ENCODE measurements at regions not wholly inside any gene's neighbourhood (a gene's known extent, or its start where the extent isn't known, plus 50 kb on each side); places are given as distances from the start of the nearest gene placed in this dataset.

DNA sequence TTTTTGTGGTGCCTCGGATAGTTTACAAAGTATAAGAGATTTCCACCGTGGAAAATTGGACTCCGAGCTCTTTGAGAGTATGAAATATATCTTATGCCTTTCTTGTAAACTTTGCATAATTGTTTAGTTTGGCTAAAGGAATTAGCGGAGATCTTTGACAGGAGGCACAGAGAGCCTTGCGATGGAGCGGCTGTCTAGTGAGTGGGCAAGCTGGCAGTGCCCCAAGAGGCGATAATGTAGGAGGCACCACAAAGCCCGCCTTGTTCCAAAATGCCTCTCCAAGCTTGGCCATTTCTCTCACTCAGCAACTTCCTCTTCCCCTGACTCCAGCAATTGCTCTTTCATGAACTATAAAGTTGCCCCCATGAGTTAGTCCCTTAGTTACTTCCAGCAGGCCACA, 270.1 kb upstream of the PRICKLE1 start:
- DNase-seq (ENCODE audit: low read depth): no peak

DNA sequence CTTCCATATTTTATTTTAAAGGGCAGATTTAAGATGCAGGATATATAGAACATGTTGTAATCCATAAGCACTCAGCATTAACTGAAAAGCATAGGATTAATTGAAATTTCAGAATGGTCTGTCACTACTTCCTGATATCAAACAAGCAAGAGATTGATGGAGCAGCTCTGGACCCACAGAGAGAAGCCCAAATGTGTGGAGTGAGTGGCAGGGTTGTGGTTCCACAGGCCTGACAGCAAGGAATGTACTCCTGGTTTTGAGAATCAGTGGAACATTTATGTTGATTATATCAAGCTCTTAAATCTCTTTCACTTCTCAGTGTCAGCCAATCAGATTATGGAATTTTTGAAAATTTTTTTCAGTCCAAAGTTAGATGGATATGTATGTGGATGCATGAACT, 267.6 kb upstream of the PRICKLE1 start:
- DNase-seq (ENCODE audit: low read depth): no peak

DNA sequence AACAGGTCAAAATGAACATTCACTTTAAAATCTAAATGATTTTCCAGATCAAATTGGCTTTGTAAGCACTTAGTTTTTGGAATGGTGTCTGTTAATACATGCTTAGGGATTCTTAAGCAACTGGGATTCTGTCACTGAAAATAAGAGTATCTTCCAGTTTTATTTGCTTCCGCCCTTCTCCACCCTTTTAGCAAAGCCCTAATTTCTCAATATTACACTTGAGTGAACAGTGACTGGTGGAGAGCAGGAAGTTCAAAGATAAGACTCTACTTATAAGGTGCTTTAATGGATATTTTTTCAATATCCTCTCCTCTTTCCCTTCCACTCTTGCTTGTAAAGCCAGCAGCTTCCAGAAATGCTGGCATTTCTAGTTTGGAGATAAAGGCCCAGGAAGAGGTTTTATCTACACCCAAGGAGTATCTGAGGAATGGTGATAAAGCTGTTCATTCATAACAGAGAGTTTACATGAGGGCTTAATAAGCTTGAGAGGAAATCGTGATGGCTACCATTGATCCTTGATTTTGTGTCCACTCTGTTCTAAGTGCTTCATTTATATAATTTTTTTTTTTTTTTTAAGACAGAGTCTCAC, 265.9 kb upstream of the PRICKLE1 start:
- no peak for DNase-seq (ENCODE audit: low read depth)

DNA sequence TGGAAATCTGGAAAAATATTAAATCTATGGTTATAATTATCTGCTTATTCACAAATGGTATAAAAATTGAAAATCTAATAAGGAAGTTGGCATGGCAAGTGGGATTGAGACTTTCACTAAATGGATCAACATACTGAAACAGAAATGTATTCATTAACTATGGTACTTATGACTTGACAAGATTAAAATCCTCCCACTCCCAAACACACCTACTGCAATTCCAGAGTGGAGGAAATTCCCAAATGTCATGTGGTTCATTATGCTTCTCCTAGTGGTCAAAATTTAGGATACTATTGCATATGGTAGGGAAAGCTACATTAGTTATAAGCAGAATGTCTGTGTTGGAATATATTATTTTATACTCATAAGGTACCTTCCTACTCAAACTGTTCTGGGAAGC, 265.3 kb upstream of the PRICKLE1 start:
- DNase-seq (ENCODE audit: low read depth): no peak

DNA sequence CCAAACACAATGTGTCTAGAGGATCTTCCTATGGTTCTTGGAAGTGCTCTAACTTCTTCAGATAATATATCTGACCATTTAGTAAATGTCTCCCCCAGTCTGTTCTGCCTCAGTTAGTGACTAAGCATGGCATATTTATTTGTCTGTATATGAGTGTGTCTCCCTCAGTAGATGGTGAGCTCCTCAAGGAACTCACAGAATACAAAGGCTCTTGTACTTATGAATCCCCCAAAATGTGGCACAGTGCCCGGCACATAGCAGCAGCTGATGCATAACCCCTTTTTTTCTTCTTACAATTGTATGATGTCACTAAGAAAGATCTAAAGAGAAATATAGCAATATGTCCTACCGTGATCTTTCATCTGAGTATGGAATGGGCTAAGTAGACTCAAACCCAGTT, 264.7 kb upstream of the PRICKLE1 start:
- no peak for DNase-seq (ENCODE audit: low read depth)

DNA sequence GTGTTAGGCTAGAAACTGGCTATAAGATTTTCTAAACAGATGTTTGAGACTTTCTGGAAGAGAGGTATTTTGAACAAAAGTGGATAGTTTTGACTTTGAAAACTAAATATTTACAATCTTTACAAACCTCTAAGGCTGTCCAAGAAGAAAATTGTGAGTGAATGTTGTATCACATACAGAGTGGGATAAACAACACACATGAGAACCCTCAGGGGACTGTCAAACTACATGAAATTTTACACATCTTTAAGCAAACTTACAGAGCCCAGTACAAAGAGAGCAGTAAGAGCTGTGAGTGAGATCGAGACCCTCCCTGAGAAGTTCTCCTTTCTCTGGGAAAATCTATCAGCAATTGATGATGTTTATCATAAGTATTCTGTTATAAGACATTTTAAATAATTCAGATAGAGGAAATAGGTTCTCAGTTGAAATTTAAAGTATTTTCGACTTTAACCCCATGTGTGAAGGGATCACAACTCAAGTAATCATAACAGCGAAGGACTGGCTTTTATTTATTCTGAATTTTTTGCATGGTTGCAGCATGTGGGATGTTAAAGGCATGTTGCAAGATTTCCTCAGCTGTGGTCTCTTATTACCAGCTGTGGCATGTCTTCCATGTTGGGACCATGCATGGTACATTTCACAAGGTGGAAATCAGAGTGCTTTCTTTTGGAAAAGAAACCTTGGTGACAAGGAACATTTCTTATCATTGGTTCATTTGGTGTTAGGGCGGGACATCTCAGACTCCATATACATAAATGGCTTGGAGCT, 264.0 kb upstream of the PRICKLE1 start:
- DNase-seq (ENCODE audit: low read depth): no peak

DNA sequence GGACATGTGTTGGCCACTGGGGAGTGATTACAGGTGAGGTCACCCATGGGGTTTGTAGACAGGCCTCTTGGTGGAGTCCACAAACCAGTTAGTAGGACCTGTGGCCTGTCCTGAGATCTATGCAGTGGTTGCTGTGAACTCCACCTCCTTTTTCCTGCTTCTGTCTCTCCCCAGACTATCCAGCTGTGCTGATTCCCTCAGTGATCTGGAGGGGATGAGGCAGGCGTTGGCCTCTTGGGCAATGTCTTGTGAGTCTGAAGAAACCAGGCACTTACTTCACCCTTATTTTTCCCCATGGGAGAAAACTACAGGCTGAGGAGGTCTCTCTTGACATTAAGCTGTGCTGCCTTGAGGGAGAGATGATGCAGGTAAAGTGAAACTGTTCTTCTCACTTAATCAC, 257.2 kb upstream of the PRICKLE1 start:
- no peak for DNase-seq (ENCODE audit: low read depth)

DNA sequence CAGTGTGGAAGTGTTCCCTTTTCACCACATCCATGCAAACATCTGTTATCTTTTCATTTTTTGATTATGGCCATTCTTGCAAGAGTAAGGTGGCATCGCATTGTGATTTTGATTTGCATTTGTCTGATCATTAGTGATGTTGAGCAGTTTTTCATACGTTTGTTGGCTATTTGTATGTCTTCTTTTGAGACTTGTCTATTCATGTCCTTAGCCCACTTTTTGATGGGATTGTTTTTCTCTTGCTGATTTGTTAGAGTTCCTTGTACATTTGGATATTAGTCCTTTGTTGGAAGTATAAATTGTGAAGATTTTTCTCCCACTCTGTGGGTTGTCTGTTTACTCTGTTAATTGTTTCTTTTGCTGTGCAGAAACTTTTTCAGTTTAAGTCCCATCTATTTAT, 244.5 kb upstream of the PRICKLE1 start:
- no peak for DNase-seq (ENCODE audit: low read depth)

DNA sequence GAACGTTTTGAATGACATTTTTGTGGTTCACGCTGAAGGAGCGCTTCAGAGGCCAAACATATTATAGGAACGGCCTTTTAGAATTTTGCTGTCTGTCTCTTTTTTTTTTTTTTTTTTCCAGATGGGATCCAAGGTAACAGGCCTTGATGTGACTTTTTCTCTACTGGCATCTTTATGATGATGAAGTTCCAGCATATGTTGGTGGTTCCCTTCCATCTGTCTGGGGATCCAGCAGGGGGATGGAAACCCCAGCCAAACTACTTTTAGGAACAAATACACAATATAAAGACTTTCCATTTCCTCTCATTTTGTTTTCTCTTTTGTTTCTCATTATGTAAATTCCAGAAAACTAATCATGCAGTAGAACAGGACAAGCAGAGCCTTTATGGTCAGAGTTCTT, 239.3 kb upstream of the PRICKLE1 start:
- no peak for DNase-seq (ENCODE audit: low read depth)

DNA sequence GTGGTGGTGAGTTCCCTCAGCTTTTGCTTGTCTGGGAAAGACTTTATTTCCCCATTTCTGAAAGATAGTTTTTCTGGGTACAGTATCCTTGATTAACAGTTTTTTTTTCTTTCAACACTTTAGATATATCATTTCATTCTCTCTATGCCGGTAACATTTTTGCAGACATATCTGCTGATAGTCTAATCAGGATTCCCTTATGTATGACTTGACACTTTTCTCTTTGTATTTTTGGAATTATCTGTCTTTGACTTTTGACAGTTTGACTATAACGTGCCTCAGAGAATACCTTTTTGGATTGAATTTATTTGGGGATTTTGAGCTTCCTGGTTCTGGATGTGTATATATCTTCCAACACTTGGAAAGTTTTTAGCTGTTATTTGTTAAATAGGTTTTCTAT, 234.8 kb upstream of the PRICKLE1 start:
- no peak for DNase-seq (ENCODE audit: low read depth)

DNA sequence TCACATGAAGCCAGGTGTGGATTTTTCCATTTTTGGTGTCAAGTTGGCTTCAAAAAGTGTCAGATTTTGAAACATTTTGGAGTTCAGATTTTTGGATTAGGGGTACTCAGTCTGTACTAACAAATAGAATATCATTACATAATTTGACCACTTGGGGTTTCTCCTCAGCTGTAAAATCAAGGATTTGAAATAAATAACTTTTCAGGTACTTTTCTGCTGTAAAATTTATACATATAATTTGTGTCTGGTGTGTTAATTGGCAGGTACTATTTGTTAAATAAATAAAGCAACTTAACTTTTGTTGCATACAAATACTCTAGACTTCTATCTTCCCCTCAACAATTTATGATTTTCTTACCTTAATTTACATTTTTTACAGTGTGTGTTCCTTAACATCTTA, 234.1 kb upstream of the PRICKLE1 start:
- no peak for DNase-seq (ENCODE audit: low read depth)

DNA sequence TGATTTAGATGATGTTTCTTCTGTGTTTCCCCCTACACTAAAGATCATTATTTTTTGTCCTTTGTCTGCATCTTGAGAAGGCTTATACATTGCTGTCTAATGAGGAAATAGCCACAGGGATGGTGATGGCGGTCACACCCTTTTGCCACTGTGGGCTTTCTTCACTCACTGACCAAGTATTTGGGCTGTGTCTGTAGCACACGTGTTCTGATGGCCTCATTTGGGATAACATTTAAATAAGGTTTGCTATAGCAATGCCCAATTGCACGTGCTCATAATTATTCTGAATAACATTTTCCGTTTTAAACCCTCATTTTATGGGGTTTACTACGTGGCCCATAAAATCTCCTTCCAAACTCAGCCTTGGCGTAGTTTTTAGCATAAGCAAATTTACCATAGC, 230.3 kb upstream of the PRICKLE1 start:
- DNase-seq (ENCODE audit: low read depth): no peak

DNA sequence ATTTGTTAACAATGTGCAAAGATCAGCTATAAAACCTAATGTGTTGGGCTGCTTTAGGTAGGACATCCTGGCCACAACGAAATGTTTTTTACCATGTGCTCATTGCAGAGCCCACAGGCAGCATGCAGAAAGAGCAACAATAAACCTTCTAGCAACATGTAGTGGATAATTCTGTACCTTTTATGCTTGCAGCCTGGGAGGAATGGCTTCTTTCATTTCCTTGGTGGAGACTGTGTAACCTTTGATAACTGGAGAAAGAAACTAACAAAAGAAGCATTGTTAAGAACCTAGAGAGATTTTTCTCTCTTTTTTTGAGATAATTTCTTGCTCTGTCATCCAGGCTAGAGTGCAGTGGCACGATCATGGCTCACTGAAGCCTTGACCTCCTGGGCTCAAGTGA, 225.5 kb upstream of the PRICKLE1 start:
- no peak for DNase-seq (ENCODE audit: low read depth)

DNA sequence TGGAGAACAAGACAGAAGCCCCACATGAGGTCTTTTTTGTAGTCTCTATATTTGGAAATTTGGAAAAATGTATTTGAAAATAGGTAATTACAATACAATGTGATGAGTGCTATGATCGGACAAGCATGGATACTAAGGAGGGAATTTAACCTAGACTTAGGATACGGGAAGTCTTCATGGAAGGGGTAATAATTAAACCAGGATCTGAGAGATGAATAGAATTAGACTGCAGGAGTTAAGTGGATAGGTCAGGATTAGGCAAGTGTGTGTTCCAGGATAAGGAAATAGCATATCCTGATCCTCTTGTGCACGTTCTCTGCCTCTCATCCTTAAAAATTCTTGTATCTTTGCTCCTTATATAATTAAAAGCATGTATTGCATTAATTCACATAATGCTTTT, 223.3 kb upstream of the PRICKLE1 start:
- no peak for DNase-seq (ENCODE audit: low read depth)

DNA sequence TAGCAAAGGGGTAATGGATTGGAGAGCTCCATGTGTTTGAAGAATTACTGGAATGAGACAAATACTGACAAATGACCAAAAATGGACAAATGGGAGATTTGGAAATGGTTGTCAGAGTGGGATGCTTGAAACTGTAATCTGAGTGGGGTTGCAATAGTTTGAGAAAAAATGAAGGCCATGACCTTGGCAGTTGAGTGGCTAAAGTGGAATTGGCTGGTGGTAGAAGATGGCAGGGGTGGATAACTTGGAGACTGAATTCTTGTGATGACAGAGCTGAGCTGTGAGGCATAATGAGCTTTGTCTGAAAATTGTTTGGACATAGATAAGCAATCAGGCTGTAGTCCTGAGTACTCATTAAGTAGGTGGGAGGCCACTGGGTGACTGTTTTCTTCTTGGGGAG, 222.5 kb upstream of the PRICKLE1 start:
- no peak for DNase-seq (ENCODE audit: low read depth)

DNA sequence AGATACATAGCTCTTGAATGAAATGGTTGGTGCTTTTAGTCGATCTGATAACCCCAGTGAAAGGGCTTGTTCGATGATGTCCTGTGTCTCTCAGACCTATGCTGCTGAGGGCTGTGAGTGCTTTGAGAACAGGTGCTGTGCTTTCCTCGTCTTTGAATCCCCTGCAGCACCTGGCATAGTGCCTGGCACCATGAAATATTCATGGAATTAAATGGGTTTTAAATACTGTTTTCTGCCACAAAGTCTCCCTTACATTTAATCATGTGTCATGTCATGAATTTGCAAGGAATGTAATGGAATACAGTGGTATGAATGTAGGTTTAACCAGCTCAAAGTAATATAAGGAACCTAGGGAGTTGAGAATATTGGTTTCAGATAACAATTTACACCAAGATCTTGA, 220.5 kb upstream of the PRICKLE1 start:
- no peak for DNase-seq (ENCODE audit: low read depth)

DNA sequence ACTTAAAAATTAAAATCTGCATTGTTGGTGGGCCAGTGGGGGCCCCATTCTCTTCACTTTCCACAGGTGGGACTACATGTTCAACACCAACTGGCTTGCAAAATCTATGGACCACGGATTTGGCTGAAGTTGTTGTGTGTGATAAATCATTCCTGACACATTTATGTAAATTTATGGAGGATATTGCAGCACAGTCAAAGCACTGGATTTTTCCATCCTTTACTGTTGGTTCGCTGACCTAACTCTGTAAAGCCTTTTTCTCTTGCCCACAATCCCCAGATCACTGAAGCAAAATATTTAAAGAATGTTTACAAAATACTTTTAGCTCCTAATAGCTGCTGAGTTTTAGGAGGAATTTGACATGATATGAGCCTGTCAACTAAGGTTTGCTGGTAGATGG, 219.7 kb upstream of the PRICKLE1 start:
- DNase-seq (ENCODE audit: low read depth): no peak

DNA sequence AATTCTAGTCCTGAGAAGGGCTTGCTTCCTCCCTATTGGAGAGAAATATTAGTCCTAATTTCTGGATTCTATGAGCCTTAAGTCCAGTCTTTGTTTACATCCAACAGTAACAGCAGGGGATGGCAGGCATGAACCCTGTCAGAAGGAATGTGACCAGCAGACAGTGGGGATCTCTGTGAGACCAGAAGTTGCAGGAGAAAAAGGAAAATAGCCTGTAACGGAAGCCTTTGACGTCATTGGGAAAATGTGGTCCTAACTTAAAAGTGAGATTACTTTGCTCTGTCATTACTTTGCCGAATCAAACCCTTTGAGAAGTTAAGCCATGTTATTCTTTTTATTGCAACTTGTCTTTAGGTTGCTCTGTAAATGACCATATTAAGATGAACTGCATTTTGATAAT, 218.2 kb upstream of the PRICKLE1 start:
- DNase-seq (ENCODE audit: low read depth): no peak

DNA sequence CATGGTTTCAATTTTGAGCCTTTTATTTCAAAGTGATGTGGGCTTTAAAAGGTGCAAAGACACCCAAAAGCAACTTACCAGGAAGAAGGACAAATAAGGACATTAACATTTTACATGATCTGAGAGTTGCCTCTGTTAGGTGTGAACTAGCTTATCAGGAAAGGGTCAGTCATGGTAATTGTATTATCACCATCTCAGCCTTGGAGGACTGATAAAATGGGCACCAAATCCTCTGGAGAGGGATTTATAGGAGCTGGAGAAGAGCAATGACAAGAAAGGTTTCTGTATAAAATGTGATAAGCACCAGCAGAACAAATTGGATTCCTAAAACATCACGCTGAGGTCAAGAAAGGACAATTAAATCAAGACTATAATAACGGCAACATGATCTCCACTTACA, 217.7 kb upstream of the PRICKLE1 start:
- DNase-seq (ENCODE audit: low read depth): no peak

DNA sequence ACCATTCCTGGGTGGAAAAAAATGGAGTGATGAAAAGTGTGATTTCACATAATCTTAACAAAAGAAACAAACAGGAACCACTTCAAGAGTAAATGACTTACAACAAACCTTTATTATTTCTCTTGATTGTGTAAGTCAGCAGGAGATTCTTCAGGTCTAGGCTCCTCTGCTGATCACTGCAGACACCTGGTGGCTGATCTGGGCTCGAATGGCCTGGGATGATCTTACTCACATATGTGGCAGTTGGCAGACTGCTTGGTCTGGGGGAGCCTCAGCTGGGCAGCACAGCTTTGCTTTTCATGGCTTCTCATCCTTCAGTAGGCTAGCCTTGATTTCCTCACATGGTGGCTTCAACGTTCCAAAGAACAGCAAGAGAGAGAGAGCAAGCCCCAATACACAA, 215.4 kb upstream of the PRICKLE1 start:
- no peak for DNase-seq (ENCODE audit: low read depth)

DNA sequence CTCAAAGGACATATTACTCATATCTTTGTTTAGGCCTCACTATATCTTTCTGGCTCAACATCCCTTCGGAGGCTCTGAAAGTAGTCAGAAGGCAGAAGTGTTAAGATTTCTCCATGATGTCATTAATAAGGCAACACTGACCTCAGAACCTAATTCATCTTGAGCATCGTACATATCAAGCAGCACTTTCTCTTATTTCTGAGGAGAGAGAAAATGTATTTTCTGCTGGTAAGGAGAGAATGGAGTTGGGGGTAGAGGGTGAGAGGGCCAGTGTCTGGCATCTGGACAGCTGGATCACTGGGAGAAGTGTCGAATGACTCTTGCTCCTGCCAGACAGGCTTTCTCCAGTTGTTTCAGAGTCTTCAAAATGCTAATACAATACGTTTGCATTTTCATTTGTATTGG, 213.2 kb upstream of the PRICKLE1 start:
- no peak for DNase-seq (ENCODE audit: low read depth)

DNA sequence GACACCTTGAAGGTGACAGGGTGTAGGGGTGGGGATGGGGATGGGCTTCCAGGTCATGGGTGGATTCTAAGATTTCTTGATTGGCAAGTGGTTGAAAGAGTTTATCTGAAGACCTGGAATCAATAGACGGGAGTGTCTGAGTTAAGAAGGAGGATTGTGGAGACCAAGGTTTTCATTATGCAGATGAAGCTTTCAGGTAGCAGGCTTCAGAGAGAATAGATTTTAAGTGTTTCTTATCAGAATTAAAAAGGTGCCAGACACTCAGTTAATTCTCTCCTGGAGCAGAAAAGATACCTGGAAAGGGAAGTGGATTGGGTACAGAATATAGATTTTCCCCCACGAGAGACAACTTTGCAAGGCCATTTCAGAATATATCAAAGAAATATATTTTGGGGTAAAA, 211.7 kb upstream of the PRICKLE1 start:
- no peak for DNase-seq (ENCODE audit: low read depth)

DNA sequence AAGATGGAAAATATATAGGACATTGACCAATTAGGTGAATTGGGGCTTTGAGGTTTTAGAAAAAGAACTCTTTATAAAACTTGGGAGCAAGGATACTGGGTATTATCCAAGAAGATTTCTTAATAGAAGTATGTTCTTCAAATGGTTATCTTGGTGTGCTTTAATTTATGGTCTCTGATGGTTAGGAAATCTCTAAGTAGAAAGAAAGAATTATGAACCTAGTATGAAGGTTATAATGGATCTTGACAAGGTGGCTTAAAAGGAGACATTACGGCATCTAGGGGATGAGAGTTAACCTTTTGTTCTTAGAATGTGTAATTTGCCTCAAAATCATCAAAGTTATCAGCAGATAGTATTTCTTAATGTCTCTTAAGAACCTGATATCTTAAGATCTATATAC, 210.4 kb upstream of the PRICKLE1 start:
- DNase-seq (ENCODE audit: low read depth): no peak

DNA sequence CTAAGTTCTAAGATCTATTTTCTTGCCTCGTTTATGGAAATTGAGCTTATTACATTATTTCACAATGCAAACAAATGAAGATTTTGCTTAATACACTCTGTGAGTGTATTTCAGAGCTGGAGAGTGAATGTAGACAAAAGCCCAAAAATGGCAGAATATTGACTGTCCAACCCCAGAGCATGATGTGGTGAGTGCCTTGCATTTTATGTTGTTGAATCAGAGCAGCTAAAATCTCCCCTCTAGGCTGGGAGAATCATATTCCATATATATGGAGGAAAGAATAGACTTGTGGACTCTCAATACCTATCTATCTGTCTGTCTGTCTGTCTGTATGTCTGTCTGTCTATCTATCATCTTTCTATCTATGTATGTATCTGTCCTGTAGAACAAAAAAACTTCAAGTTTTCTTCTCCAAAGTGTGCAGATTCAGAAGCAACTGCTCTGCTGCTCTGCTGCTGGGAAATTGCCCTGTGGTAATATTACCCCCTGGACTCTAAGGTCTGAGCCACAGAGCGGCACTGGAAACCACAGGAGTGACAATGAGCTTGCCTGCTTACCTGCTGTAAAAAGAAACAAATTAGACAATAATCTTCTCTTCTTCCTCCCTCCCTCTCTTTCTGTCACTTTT, 209.4 kb upstream of the PRICKLE1 start:
- DNase-seq (ENCODE audit: low read depth): no peak
